Body of pancreas (tissue), 4 donors: ENCODE measurements at regions not wholly inside any gene's neighbourhood (a gene's known extent, or its start where the extent isn't known, plus 50 kb on each side); places are given as distances from the start of the nearest gene placed in this dataset.

Source experiments
- ATAC-seq: fragments of 150-250 bp; one replicate; pipeline ENCODE4 v1.9.1; 2016
- DNase-seq, 4 donors: peaks; one replicate each; pipeline ENCODE4 v3.0.0-alpha.2; 2019
- H3K27ac ChIP-seq, 4 donors: fragments of 200-600 bp; sonication (generic); 1 replicate in 3 of 4; 2 replicates in 1 of 4; pipeline versions ENCODE4 v1.5.1 to v1.6.1; 2016 to 2019; ENCODE audit warnings: mild to moderate bottlenecking in 1 of 4, mixed read lengths in 1 of 4, moderate library complexity in 1 of 4
- H3K27me3 ChIP-seq, 2 donors: fragments of 200-600 bp; sonication (generic); one replicate each; pipeline ENCODE4 v1.6.0; 2016; ENCODE audit warnings: mild to moderate bottlenecking in 1 of 2
- H3K36me3 ChIP-seq, 2 donors: fragments of 200-600 bp; sonication (generic); replicated peaks in 1 of 2; 2 replicates each; pipeline ENCODE4 v1.5.1; 2016; ENCODE audit warnings: low read depth in 2 of 2; ENCODE audit not compliant: insufficient read depth in 1 of 2
- H3K4me1 ChIP-seq: fragments of 200-600 bp; sonication (generic); one replicate; pipeline ENCODE4 v1.6.0; 2016
- H3K4me3 ChIP-seq, 2 donors: fragments of 200-600 bp; sonication (generic); 1 replicate in 1 of 2; 2 replicates in 1 of 2; pipeline ENCODE4 v1.5.1; 2016 to 2019
- H3K9me3 ChIP-seq, 3 donors: fragments of 200-600 bp; sonication (generic); 1 replicate in 2 of 3; 2 replicates in 1 of 3; pipeline ENCODE4 v1.5.1; 2016
- POLR2A ChIP-seq, 3 donors: fragments of 450-650 bp; IDR thresholded peaks; one replicate each; pipeline ENCODE4 v1.6.1; 2016; ENCODE audit warnings: antibody characterized with exemption in 3 of 3, mild to moderate bottlenecking in 2 of 3
- WGBS, 2 donors: methylation state at CpG; one replicate each; pipeline ENCODE4 v1.1.5; 2017; 5-methylcytosine and 5-hydroxymethylcytosine counted together
- intact Hi-C: fragments of 100-400 bp; cut with DNase I; formaldehyde crosslinking; loops from one replicate; pipeline ENCODE4 v1.15.1; 2023
- TF ChIP-seq, protein P1 (sequence below), 7 experiments: fragments of 450-650 bp in 4 of 7; fragments of 200-600 bp in 3 of 7; sonication (generic) in 3 of 7; IDR thresholded peaks; one replicate each; pipeline ENCODE4 v1.5.1; 2016 to 2019; ENCODE audit warnings: antibody characterized with exemption in 7 of 7

GRCh38 chr6:128759901-128760300, 123.0 kb upstream of the LAMA2 start:
- Histone ChIP-seq H3K27ac (no peak overlapping the region), H3K4me1 (no peaks in the 10 kb centered on the region), H3K36me3 (no peaks in the 10 kb centered on the region), H3K9me3 (no peaks in the 10 kb centered on the region), H3K27me3 (no peaks in the 10 kb centered on the region), H3K4me3 (no peak overlapping the region)
- TF ChIP-seq, protein P1, sequence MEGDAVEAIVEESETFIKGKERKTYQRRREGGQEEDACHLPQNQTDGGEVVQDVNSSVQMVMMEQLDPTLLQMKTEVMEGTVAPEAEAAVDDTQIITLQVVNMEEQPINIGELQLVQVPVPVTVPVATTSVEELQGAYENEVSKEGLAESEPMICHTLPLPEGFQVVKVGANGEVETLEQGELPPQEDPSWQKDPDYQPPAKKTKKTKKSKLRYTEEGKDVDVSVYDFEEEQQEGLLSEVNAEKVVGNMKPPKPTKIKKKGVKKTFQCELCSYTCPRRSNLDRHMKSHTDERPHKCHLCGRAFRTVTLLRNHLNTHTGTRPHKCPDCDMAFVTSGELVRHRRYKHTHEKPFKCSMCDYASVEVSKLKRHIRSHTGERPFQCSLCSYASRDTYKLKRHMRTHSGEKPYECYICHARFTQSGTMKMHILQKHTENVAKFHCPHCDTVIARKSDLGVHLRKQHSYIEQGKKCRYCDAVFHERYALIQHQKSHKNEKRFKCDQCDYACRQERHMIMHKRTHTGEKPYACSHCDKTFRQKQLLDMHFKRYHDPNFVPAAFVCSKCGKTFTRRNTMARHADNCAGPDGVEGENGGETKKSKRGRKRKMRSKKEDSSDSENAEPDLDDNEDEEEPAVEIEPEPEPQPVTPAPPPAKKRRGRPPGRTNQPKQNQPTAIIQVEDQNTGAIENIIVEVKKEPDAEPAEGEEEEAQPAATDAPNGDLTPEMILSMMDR (IDR thresholded peaks at IDR 0.05), result no peak
- no peak for TF ChIP-seq POLR2A (IDR thresholded peaks at IDR 0.05)
- intact Hi-C loops, result no loop called here
- 50 to 79% methylated on average over 1 to 2 of the region's 3 CpGs for WGBS, 2 donors
- no peak for DNase-seq
- no peak for ATAC-seq

DNA sequence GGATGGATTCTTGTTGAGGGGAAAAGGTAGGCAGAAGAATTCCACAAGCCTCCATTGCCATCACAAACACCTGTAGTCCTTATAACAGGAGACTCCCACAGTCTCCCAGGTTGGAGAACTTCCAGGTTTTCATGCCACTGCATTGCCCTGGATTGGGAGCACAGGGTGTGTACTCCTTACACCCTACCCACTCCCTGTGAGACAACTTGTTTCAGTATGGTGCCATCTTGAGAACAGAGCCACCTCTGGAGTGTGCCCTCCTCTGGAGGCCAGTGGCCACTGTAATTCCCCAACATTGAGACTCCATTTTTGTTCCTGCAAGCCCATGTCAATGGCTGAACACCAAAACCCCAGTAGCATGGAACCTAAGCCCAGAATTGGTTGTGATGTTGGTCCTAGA, 123.5 kb upstream of the LAMA2 start:
- TF ChIP-seq POLR2A (IDR thresholded peaks at IDR 0.05), result no peak
- TF ChIP-seq, protein P1 (IDR thresholded peaks at IDR 0.05), result no peak
- ATAC-seq, result no peak

DNA sequence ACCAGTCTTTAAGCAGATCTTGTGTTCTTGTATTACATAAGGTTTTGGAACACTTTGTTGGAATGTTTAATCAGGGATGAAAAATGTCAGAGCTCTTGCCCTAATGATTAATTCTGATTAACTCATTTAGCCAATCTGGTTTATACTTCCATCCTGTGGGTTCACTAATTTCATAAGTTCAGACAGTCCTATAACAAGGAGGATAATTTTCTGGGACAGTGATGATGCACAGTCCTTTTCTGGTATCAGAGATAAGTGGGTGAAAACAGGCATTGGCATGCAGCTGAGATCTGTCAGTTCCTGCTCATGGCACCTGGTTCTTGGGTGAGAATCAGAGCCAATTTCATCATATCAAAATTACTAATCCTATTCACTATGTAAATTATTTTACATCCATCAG, 125.0 kb upstream of the LAMA2 start:
- H3K9me3 ChIP-seq, result no peaks in the 10 kb centered on the region
- H3K4me1 ChIP-seq, result no peaks in the 10 kb centered on the region
- intact Hi-C loops, result no loop called here
- DNase-seq, result no peak
- H3K27me3 ChIP-seq, result no peaks in the 10 kb centered on the region
- no peaks in the 10 kb centered on the region for H3K36me3 ChIP-seq
- TF ChIP-seq, protein P1 (IDR thresholded peaks at IDR 0.05), result no peak
- TF ChIP-seq POLR2A (IDR thresholded peaks at IDR 0.05), result no peak
- H3K27ac ChIP-seq, result no peak overlapping the region
- no peak overlapping the region for H3K4me3 ChIP-seq
- no peak for ATAC-seq

More for the DNA sequence above, 123.5 kb upstream of the LAMA2 start:
- Histone ChIP-seq H3K36me3 (no peaks in the 10 kb centered on the region), H3K9me3 (no peaks in the 10 kb centered on the region), H3K4me3 (no peak overlapping the region), H3K27ac (no peak overlapping the region), H3K4me1 (no peaks in the 10 kb centered on the region), H3K27me3 (no peaks in the 10 kb centered on the region)
- no peak for DNase-seq
- intact Hi-C loops, result no loop called here

- intact Hi-C loops, result no loop called here
- no peak overlapping the region for H3K27ac ChIP-seq
- no peak for ATAC-seq
- H3K36me3 ChIP-seq, result no peaks in the 10 kb centered on the region
- WGBS, 2 donors, result 65 to 77% methylated on average over 5 of the region's 5 CpGs
- no peaks in the 10 kb centered on the region for H3K4me1 ChIP-seq
- no peaks in the 10 kb centered on the region for H3K9me3 ChIP-seq
- H3K4me3 ChIP-seq, result no peak overlapping the region
- no peak for TF ChIP-seq POLR2A (IDR thresholded peaks at IDR 0.05)
- TF ChIP-seq, protein P1 (IDR thresholded peaks at IDR 0.05), result no peak
- H3K27me3 ChIP-seq, result no peaks in the 10 kb centered on the region
- DNase-seq, result no peak
These were observed 128.2 kb upstream of the LAMA2 start for GRCh38 chr6:128754658-128755256.

DNA sequence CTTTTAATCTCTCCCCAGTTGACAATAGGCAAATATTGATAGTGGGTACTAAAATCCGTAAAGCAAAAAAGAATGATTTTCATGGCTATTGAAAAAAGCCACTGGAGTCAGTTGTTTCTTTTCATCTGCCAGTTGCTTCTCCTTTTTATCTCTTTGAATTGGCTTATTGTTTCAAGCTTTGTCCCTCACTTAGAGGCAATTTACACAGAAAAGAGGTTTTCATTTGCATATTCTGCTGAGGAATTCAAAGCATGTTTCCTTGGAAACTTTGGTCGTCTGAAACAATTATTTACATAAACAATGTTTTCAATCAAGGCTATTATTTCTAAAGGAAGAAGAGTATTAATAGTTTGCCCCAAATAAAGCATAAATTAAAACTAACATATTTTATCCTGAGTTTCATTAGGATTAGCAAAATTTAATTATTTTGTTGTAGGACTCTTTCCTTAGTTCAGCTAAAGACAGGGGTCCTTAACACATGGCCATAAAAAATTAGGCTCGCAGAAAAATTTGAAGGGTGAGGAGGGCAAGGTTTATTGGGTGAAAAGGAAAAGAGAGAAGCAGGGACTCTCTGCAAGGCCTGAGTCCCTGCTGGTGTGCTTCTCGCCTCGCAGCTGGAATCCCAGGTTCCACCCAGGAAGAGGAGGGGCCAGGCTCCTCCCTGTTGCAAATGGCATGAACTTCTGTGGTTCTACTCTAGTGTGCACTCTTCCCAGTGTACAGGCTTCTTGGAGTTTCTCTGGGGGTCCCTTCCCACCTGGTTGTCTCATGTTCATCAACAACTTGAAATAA, 138.8 kb upstream of the LAMA2 start:
- no peaks in the 10 kb centered on the region for H3K27me3 ChIP-seq
- H3K4me3 ChIP-seq, result no peak overlapping the region
- H3K9me3 ChIP-seq, result no peaks in the 10 kb centered on the region
- DNase-seq (no peak), ATAC-seq (no peak)
- H3K36me3 ChIP-seq, result no peaks in the 10 kb centered on the region
- intact Hi-C loops, result no loop called here
- WGBS, 2 donors, result 43 to 51% methylated on average over 5 of the region's 5 CpGs
- TF ChIP-seq, protein P1 (IDR thresholded peaks at IDR 0.05), result no peak
- no peak for TF ChIP-seq POLR2A (IDR thresholded peaks at IDR 0.05)
- no peak overlapping the region for H3K27ac ChIP-seq
- no peaks in the 10 kb centered on the region for H3K4me1 ChIP-seq
